HG03460 (cell line): ENCODE measurements at regions not wholly inside any gene's neighbourhood (a gene's known extent, or its start where the extent isn't known, plus 50 kb on each side); places are given as distances from the start of the nearest gene placed in this dataset.

Source experiments
- ATAC-seq: cut with Tn5 transposase; IDR thresholded peaks from one replicate; pipeline ENCODE4 v1.9.1; 2021; ENCODE audit not compliant: unreplicated experiment

GRCh38 chr5:67315082-67315989 is 118.7 kb upstream of the CD180 start:
- ATAC-seq: no peak

GRCh38 chr5:67311701-67312100 is 115.1 kb upstream of the CD180 start:
- ATAC-seq: no peak

- ATAC-seq: no peak
Measured at GRCh38 chr5:67311208-67311607, 114.6 kb upstream of the CD180 start.

- no peak for ATAC-seq
Measured at GRCh38 chr5:67310740-67311139, 114.1 kb upstream of the CD180 start.

- ATAC-seq: no peak
Measured at GRCh38 chr5:67310169-67310568, 113.6 kb upstream of the CD180 start.

GRCh38 chr5:67308988-67309688 is 112.5 kb upstream of the CD180 start:
- ATAC-seq: no peak

- no peak for ATAC-seq
Measured at GRCh38 chr5:67306965-67307607, 110.5 kb upstream of the CD180 start.

- ATAC-seq: no peak
Measured at GRCh38 chr5:67305913-67306710, 109.5 kb upstream of the CD180 start.

GRCh38 chr5:67305401-67305800 is 108.8 kb upstream of the CD180 start:
- ATAC-seq: no peak

GRCh38 chr5:67303356-67303755 is 106.8 kb upstream of the CD180 start:
- no peak for ATAC-seq

GRCh38 chr5:67301285-67301903 is 104.8 kb upstream of the CD180 start:
- ATAC-seq: no peak

GRCh38 chr5:67300326-67300725 is 103.7 kb upstream of the CD180 start:
- no peak for ATAC-seq

- no peak for ATAC-seq
Measured at GRCh38 chr5:67299231-67299735, 102.7 kb upstream of the CD180 start.

GRCh38 chr5:67297802-67298532 is 101.4 kb upstream of the CD180 start:
- no peak for ATAC-seq

GRCh38 chr5:67297376-67297775 is 100.8 kb upstream of the CD180 start:
- ATAC-seq: no peak

- ATAC-seq: no peak
Measured at GRCh38 chr5:67294266-67294938, 97.8 kb upstream of the CD180 start.

GRCh38 chr5:67293226-67293625 is 96.6 kb upstream of the CD180 start:
- ATAC-seq: no peak

GRCh38 chr5:67292201-67292940 is 95.8 kb upstream of the CD180 start:
- ATAC-seq: no peak
